Fibroblast of lung (primary cell): ENCODE measurements at regions not wholly inside any gene's neighbourhood (a gene's known extent, or its start where the extent isn't known, plus 50 kb on each side); places are given as distances from the start of the nearest gene placed in this dataset.

ENCODE experiments used
- DNase-seq, 2 donors: peaks; one replicate each; pipeline versions ENCODE4 v3.0.0 to v3.0.0-alpha.2; 2010; ENCODE audit warnings: low read depth in 2 of 2
- H2AFZ ChIP-seq: 2 replicates; pipeline ENCODE4 v1.5.1; 2012; ENCODE audit warnings: low read length, control low read depth, inconsistent platforms
- H3K27ac ChIP-seq: 2 replicates; pipeline ENCODE4 v1.5.1; 2011; ENCODE audit warnings: low read length, control low read depth; ENCODE audit not compliant: insufficient read depth
- H3K27me3 ChIP-seq: 2 replicates; pipeline ENCODE4 v1.5.1; 2011; ENCODE audit warnings: mild to moderate bottlenecking, low read length; ENCODE audit not compliant: control insufficient read depth, insufficient read depth
- H3K36me3 ChIP-seq: 2 replicates; pipeline ENCODE4 v1.5.1; 2011; ENCODE audit warnings: low read length; ENCODE audit not compliant: control insufficient read depth, insufficient read depth
- H3K4me1 ChIP-seq: 2 replicates; pipeline ENCODE4 v1.5.1; 2011; ENCODE audit warnings: low read length; ENCODE audit not compliant: control insufficient read depth, insufficient read depth; ENCODE audit errors: extremely low read depth
- H3K4me2 ChIP-seq: 2 replicates; pipeline ENCODE4 v1.5.1; 2011; ENCODE audit warnings: low read length, control low read depth; ENCODE audit not compliant: insufficient read depth; ENCODE audit errors: extremely low read depth
- H3K4me3 ChIP-seq, 4 experiments: fragments of 200-600 bp in 1 of 4; sonication (generic) in 1 of 4; replicated peaks in 1 of 4; 2 replicates each; pipeline ENCODE4 v1.5.1; 2011 to 2016; ENCODE audit warnings: low read length in 4 of 4, low read depth in 3 of 4, mild to moderate bottlenecking in 3 of 4, control low read depth in 2 of 4, inconsistent platforms in 1 of 4, mixed read lengths in 1 of 4; ENCODE audit not compliant: insufficient read depth in 1 of 4; ENCODE audit errors: control extremely low read depth in 1 of 4
- H3K79me2 ChIP-seq: 2 replicates; pipeline ENCODE4 v1.5.1; 2012; ENCODE audit warnings: mild to moderate bottlenecking, low read length, inconsistent platforms; ENCODE audit not compliant: control insufficient read depth, insufficient read depth
- H3K9ac ChIP-seq: 2 replicates; pipeline ENCODE4 v1.5.1; 2011; ENCODE audit warnings: mild to moderate bottlenecking, low read length, control low read depth; ENCODE audit not compliant: insufficient read depth
- H3K9me3 ChIP-seq: 2 replicates; pipeline ENCODE4 v1.5.1; 2012; ENCODE audit warnings: low read depth, low read length; ENCODE audit not compliant: control insufficient read depth, insufficient read depth
- H4K20me1 ChIP-seq: 2 replicates; pipeline ENCODE4 v1.5.1; 2011; ENCODE audit warnings: low read length; ENCODE audit not compliant: control insufficient read depth, insufficient read depth; ENCODE audit errors: extremely low read depth
- EZH2 ChIP-seq: IDR thresholded peaks from 2 replicates; pipeline ENCODE4 v1.5.1; 2012; ENCODE audit warnings: low read length, control low read depth, mild to moderate bottlenecking; ENCODE audit errors: missing control alignments
- TF ChIP-seq, protein P1 (sequence below), 2 donors: IDR thresholded peaks in 1 of 2; conservative IDR thresholded peaks in 1 of 2; 1 replicate in 1 of 2; 2 replicates in 1 of 2; pipeline ENCODE4 v1.5.1; 2011 to 2012; ENCODE audit warnings: low read length in 2 of 2, control low read depth in 1 of 2, inconsistent platforms in 1 of 2, low read depth in 1 of 2, mild to moderate bottlenecking in 1 of 2

DNA sequence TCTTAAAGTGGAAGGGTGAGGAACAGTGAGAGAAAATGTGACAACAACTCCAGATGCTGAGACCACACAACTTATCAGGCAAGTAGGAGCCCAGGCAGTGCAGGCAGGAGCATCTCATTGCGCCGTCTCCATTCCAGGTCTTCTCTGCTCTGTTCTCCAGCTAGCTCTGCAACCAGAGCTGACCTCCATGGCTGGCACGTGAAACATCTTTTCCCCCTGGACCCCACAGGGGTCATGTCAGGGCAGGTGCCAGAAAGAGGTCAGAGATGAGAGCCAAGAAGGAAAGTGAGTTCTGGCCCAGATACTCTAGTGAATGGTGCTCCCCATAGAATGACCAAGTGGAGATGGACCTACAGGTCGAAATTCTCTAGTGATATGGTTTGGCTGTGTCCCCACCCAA, 281.4 kb downstream of the SMOC2 start:
- H2AFZ ChIP-seq, result no peak overlapping the region
- H3K27ac ChIP-seq, result no peak overlapping the region
- H3K9me3 ChIP-seq, result no peaks in the 10 kb centered on the region

DNA sequence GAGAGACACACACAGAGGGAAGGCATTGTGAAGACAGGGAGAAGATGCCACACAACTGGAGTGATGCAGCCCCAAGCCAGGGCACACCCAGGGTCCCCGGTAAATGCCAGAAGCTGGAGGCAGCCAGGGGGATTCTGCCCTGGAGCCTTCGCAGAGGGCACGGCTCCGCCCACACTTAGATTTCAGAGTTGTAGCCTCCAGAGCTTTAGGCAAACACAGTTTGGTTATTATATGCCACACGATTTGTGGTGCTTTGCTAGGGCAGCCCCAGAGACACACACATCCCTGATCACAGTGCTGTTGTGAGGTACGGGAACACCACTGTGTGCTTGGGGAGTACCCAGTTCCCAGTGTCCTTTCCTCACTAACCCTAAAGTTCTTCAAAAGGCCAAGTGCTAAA, 280.6 kb downstream of the SMOC2 start:
- TF ChIP-seq, protein P1, sequence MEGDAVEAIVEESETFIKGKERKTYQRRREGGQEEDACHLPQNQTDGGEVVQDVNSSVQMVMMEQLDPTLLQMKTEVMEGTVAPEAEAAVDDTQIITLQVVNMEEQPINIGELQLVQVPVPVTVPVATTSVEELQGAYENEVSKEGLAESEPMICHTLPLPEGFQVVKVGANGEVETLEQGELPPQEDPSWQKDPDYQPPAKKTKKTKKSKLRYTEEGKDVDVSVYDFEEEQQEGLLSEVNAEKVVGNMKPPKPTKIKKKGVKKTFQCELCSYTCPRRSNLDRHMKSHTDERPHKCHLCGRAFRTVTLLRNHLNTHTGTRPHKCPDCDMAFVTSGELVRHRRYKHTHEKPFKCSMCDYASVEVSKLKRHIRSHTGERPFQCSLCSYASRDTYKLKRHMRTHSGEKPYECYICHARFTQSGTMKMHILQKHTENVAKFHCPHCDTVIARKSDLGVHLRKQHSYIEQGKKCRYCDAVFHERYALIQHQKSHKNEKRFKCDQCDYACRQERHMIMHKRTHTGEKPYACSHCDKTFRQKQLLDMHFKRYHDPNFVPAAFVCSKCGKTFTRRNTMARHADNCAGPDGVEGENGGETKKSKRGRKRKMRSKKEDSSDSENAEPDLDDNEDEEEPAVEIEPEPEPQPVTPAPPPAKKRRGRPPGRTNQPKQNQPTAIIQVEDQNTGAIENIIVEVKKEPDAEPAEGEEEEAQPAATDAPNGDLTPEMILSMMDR (conservative IDR thresholded peaks at IDR 0.05 in 1 of 2, IDR thresholded peaks at IDR 0.05 in 1 of 2; ENCODE audit: low read depth in 1 of 2, low read length in 2 of 2), result no peak
- no peak for TF ChIP-seq EZH2
- no peaks in the 10 kb centered on the region for H3K36me3 ChIP-seq
- no peaks in the 10 kb centered on the region for H3K4me1 ChIP-seq
- DNase-seq, result no peak
- no peak overlapping the region for H3K9ac ChIP-seq
- H3K79me2 ChIP-seq, result no peaks in the 10 kb centered on the region
- H2AFZ ChIP-seq, result no peak overlapping the region
- H3K27me3 ChIP-seq, result no peaks in the 10 kb centered on the region
- H3K4me3 ChIP-seq, result no peak overlapping the region
- no peak overlapping the region for H3K4me2 ChIP-seq
- no peaks in the 10 kb centered on the region for H3K9me3 ChIP-seq
- H4K20me1 ChIP-seq, result no peaks in the 10 kb centered on the region
- H3K27ac ChIP-seq, result no peak overlapping the region

More for the DNA sequence above, 281.4 kb downstream of the SMOC2 start:
- Histone ChIP-seq H3K4me1 (no peaks in the 10 kb centered on the region), H3K4me3 (no peak overlapping the region), H3K36me3 (no peaks in the 10 kb centered on the region), H3K9ac (no peak overlapping the region), H3K27me3 (no peaks in the 10 kb centered on the region), H3K79me2 (no peaks in the 10 kb centered on the region), H3K4me2 (no peak overlapping the region), H4K20me1 (no peaks in the 10 kb centered on the region)
- no peak for DNase-seq
- TF ChIP-seq EZH2, result no peak
- TF ChIP-seq, protein P1 (conservative IDR thresholded peaks at IDR 0.05 in 1 of 2, IDR thresholded peaks at IDR 0.05 in 1 of 2; ENCODE audit: low read depth in 1 of 2, low read length in 2 of 2), result no peak

DNA sequence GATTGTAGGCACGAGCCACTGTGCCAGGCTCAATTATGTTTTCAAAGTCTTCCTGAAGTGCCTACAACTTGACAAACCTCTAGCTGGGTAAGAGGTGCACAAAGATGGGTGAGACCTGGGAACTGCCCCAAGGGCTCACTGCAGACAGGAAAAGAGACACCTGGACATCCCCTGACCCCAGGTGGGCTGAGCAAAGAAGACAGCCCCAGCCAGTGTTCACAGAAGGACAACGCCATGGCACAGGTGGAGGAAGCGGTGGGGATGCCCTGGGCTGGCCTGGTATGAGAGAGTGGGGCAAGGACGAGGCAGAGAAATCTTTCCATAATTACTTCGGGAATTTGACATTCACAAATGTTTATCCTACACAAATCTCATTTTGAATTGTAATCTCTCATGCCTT, 278.9 kb downstream of the SMOC2 start:
- Histone ChIP-seq H4K20me1 (no peaks in the 10 kb centered on the region), H3K4me1 (no peaks in the 10 kb centered on the region), H3K9ac (no peak overlapping the region), H3K36me3 (no peaks in the 10 kb centered on the region), H3K27ac (no peak overlapping the region), H3K9me3 (no peaks in the 10 kb centered on the region), H3K4me2 (no peak overlapping the region), H3K79me2 (no peaks in the 10 kb centered on the region), H2AFZ (no peak overlapping the region), H3K27me3 (no peaks in the 10 kb centered on the region), H3K4me3 (no peak overlapping the region)
- DNase-seq, result no peak
- TF ChIP-seq EZH2, result no peak
- TF ChIP-seq, protein P1 (conservative IDR thresholded peaks at IDR 0.05 in 1 of 2, IDR thresholded peaks at IDR 0.05 in 1 of 2; ENCODE audit: low read depth in 1 of 2, low read length in 2 of 2), result no peak
